IMR-90 (cell line): ENCODE measurements at regions not wholly inside any gene's neighbourhood (a gene's known extent, or its start where the extent isn't known, plus 50 kb on each side); places are given as distances from the start of the nearest gene placed in this dataset.
A peak's percentile ranks its signal among the peaks of the same experiment; 100 is the strongest.

Experiments
- BHLHE40 ChIP-seq: fragments of 150-350 bp; IDR thresholded peaks from 2 replicates; pipeline ENCODE4 v1.6.1; 2016; ENCODE audit warnings: mild to moderate bottlenecking, low read depth, low read length
- CEBPB ChIP-seq: IDR thresholded peaks from 2 replicates; pipeline ENCODE4 v1.6.1; 2012; ENCODE audit warnings: low read depth, low read length, improper control_type of control experiment
- CHD1 ChIP-seq: IDR thresholded peaks from 2 replicates; pipeline ENCODE4 v1.6.1; 2012; ENCODE audit warnings: low read depth, low read length, improper control_type of control experiment
- CTCF ChIP-seq: conservative IDR thresholded peaks from 2 replicates; pipeline ENCODE4 v1.5.1; 2012; ENCODE audit warnings: mild to moderate bottlenecking, low read depth, low read length, improper control_type of control experiment
- FOS ChIP-seq: fragments of 150-350 bp; IDR thresholded peaks from 2 replicates; pipeline ENCODE4 v1.6.1; 2016; ENCODE audit warnings: low read depth, low read length
- MAFK ChIP-seq: IDR thresholded peaks from 2 replicates; pipeline ENCODE4 v1.6.1; 2012; ENCODE audit warnings: low read depth, low read length, improper control_type of control experiment
- MAZ ChIP-seq: IDR thresholded peaks from 2 replicates; pipeline ENCODE4 v1.6.1; 2012; ENCODE audit warnings: low read depth, mild to moderate bottlenecking, low read length, improper control_type of control experiment, moderate library complexity, borderline replicate concordance
- MXI1 ChIP-seq: IDR thresholded peaks from 2 replicates; pipeline ENCODE4 v1.6.1; 2012; ENCODE audit warnings: low read depth, mild to moderate bottlenecking, low read length, moderate library complexity, borderline replicate concordance
- POLR2A ChIP-seq: IDR thresholded peaks from 2 replicates; pipeline ENCODE4 v1.6.1; 2012; ENCODE audit warnings: mild to moderate bottlenecking, low read depth, low read length
- RAD21 ChIP-seq: IDR thresholded peaks from 2 replicates; pipeline ENCODE4 v1.6.1; 2012; ENCODE audit warnings: low read length, improper control_type of control experiment
- RFX5 ChIP-seq: IDR thresholded peaks from 2 replicates; pipeline ENCODE4 v1.8.0; 2012; ENCODE audit warnings: low read depth, mild to moderate bottlenecking, low read length, moderate library complexity
- SMC3 ChIP-seq: fragments of 150-350 bp; IDR thresholded peaks from 2 replicates; pipeline ENCODE4 v1.6.1; 2016; ENCODE audit warnings: low read depth, mild to moderate bottlenecking, antibody characterized with exemption, low read length, moderate library complexity
- TF ChIP-seq, protein P1 (sequence below): fragments of 150-350 bp; IDR thresholded peaks from 2 replicates; pipeline ENCODE4 v1.6.1; 2016; ENCODE audit warnings: low read depth, mild to moderate bottlenecking, low read length, moderate library complexity, borderline replicate concordance

GRCh38 chr17:13420878-13421277, 180.9 kb downstream of the HS3ST3A1 start:
- TF ChIP-seq POLR2A = no peak
- no peak for TF ChIP-seq CTCF
- TF ChIP-seq RAD21 = no peak
- TF ChIP-seq FOS = peak; percentile 95
- TF ChIP-seq, protein P1, sequence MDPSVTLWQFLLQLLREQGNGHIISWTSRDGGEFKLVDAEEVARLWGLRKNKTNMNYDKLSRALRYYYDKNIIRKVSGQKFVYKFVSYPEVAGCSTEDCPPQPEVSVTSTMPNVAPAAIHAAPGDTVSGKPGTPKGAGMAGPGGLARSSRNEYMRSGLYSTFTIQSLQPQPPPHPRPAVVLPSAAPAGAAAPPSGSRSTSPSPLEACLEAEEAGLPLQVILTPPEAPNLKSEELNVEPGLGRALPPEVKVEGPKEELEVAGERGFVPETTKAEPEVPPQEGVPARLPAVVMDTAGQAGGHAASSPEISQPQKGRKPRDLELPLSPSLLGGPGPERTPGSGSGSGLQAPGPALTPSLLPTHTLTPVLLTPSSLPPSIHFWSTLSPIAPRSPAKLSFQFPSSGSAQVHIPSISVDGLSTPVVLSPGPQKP = no peak
- TF ChIP-seq MXI1 = no peak
- no peak for TF ChIP-seq MAZ
- TF ChIP-seq CEBPB = peak; percentile 100
- TF ChIP-seq RFX5 = peak; percentile 24; the same call in 1 of the 2 replicates
- no peak for TF ChIP-seq CHD1
- TF ChIP-seq MAFK = no peak
- no peak for TF ChIP-seq BHLHE40
- TF ChIP-seq SMC3 = no peak
